ENCODE measurements at regions not wholly inside any gene's neighbourhood (a gene's known extent, or its start where the extent isn't known, plus 50 kb on each side); places are given as distances from the start of the nearest gene placed in this dataset.

GRCh38 chr2:208879666-208880065 lies 473.1 kb downstream of the PTH2R start:
- no peaks in the 10 kb centered on the region for H3K4me1 ChIP-seq (ENCODE audit: insufficient read depth, low read length)
- no peaks in the 10 kb centered on the region for H3K36me3 Mint-ChIP-seq (ENCODE audit: low read depth)
- intact Hi-C loops (cut with DNase I, micrococcal nuclease) = no loop called here
- DNase-seq (no peak), ATAC-seq (ENCODE audit: poor library complexity) (no peak)
- no peaks in the 10 kb centered on the region for H3K4me1 Mint-ChIP-seq (ENCODE audit: low read depth)
- no peaks in the 10 kb centered on the region for H3K36me3 ChIP-seq (ENCODE audit: insufficient read depth, low read length)
- H3K4me3 ChIP-seq (ENCODE audit: low read length) = no peak overlapping the region
- H3K27me3 Mint-ChIP-seq = no peaks in the 10 kb centered on the region
- POLR2A ChIA-PET = no interaction called here
- H3K9me3 ChIP-seq (ENCODE audit: control insufficient read depth in 1 of 2, insufficient read depth in 1 of 2, low read length in 2 of 2) = no peaks in the 10 kb centered on the region
- no peaks in the 10 kb centered on the region for H3K27me3 ChIP-seq (ENCODE audit: control insufficient read depth in 1 of 2, insufficient read depth in 2 of 2, low read length in 2 of 2)
- no peak overlapping the region for H3K27ac Mint-ChIP-seq
- peaks cover 8% of the 10 kb centered on the region for H3K9me3 Mint-ChIP-seq
- no peak overlapping the region for H3K4me3 Mint-ChIP-seq
- H3K27ac ChIP-seq (ENCODE audit: low read depth in 1 of 2, low read length in 2 of 2) = no peak overlapping the region
- CTCF ChIA-PET = interaction anchor here (1.1 kb wide), 1 partner anchor 9 kb away, joined by 3 read pairs; no protein-coding TSS in a partner anchor
- no peak for TF ChIP-seq CTCF (IDR thresholded peaks at IDR 0.05)

DNA sequence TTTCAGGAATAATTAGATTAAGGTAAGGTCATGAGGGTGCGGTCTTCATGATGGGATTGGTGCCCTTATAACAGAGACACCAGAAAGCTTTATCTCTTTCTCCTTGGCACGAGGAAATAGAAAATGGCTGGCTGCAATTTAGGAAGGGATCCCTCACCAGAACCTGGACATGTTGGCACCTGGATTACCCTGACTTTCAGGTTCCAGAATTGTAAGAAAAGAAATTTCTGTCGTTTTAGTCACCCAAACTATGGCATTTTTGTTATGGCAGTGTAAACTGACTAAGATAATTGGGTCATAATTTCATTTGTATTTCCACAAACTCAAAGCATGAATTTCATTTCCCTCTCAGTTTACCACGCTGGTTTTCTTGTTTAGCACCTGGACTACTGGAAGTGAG lies 473.6 kb downstream of the PTH2R start:
- Mint-ChIP-seq H3K36me3 (ENCODE audit: low read depth) (no peaks in the 10 kb centered on the region), H3K27me3 (no peaks in the 10 kb centered on the region), H3K9me3 (peaks cover 8% of the 10 kb centered on the region), H3K4me3 (no peak overlapping the region), H3K27ac (no peak overlapping the region), H3K4me1 (ENCODE audit: low read depth) (no peaks in the 10 kb centered on the region)
- Histone ChIP-seq H3K36me3 (ENCODE audit: insufficient read depth, low read length) (no peaks in the 10 kb centered on the region), H3K27ac (ENCODE audit: low read depth in 1 of 2, low read length in 2 of 2) (no peak overlapping the region), H3K27me3 (ENCODE audit: control insufficient read depth in 1 of 2, insufficient read depth in 2 of 2, low read length in 2 of 2) (no peaks in the 10 kb centered on the region), H3K4me3 (ENCODE audit: low read length) (no peak overlapping the region), H3K4me1 (ENCODE audit: insufficient read depth, low read length) (no peaks in the 10 kb centered on the region), H3K9me3 (ENCODE audit: control insufficient read depth in 1 of 2, insufficient read depth in 1 of 2, low read length in 2 of 2) (no peaks in the 10 kb centered on the region)
- DNase-seq (no peak), ATAC-seq (ENCODE audit: poor library complexity) (no peak)
- TF ChIP-seq CTCF (IDR thresholded peaks at IDR 0.05) = no peak
- POLR2A ChIA-PET = no interaction called here
- intact Hi-C loops (cut with DNase I, micrococcal nuclease) = no loop called here
- CTCF ChIA-PET = interaction anchor here (1.1 kb wide), 1 partner anchor 10 kb away, joined by 3 read pairs; no protein-coding TSS in a partner anchor

- DNase-seq (no peak), ATAC-seq (ENCODE audit: poor library complexity) (no peak)
- Mint-ChIP-seq H3K4me1 (ENCODE audit: low read depth) (no peaks in the 10 kb centered on the region), H3K4me3 (no peak overlapping the region), H3K36me3 (ENCODE audit: low read depth) (no peaks in the 10 kb centered on the region), H3K9me3 (no peaks in the 10 kb centered on the region), H3K27me3 (no peaks in the 10 kb centered on the region), H3K27ac (no peak overlapping the region)
- Histone ChIP-seq H3K36me3 (ENCODE audit: insufficient read depth, low read length) (no peaks in the 10 kb centered on the region), H3K27me3 (ENCODE audit: control insufficient read depth in 1 of 2, insufficient read depth in 2 of 2, low read length in 2 of 2) (no peaks in the 10 kb centered on the region), H3K27ac (ENCODE audit: low read depth in 1 of 2, low read length in 2 of 2) (no peak overlapping the region), H3K4me3 (ENCODE audit: low read length) (no peak overlapping the region), H3K4me1 (ENCODE audit: insufficient read depth, low read length) (no peaks in the 10 kb centered on the region), H3K9me3 (ENCODE audit: control insufficient read depth in 1 of 2, insufficient read depth in 1 of 2, low read length in 2 of 2) (peaks cover 0 to 6% of the 10 kb centered on the region in 2 experiments)
- no peak for TF ChIP-seq CTCF (IDR thresholded peaks at IDR 0.05)
- intact Hi-C loops (cut with DNase I, micrococcal nuclease) = no loop called here
- ChIA-PET POLR2A (no interaction called here), CTCF (no interaction called here)
Observed at GRCh38 chr2:208890486-208890885, 483.9 kb downstream of the PTH2R start.

Measured in CD4-positive, alpha-beta T cell (primary cell).